Breast epithelium (tissue), 4 donors: ENCODE measurements at regions not wholly inside any gene's neighbourhood (a gene's known extent, or its start where the extent isn't known, plus 50 kb on each side); places are given as distances from the start of the nearest gene placed in this dataset.
"Not testable (repeated sequence)": the region's sequence is repeated elsewhere in the genome, so short reads cannot be mapped to it uniquely, and the experiment has no call there.

ENCODE experiments used
- DNase-seq, 2 donors: peaks; one replicate each; pipeline ENCODE4 v3.0.0-alpha.2; 2019; ENCODE audit warnings: low spot score in 2 of 2
- H3K27ac ChIP-seq, 2 donors: fragments of 200-600 bp; sonication (generic) in 1 of 2; one replicate each; pipeline ENCODE4 v1.5.1; 2016 to 2019; ENCODE audit warnings: mild to moderate bottlenecking in 1 of 2
- H3K27me3 ChIP-seq, 2 donors: fragments of 200-600 bp; sonication (generic) in 1 of 2; one replicate each; pipeline versions ENCODE4 v1.5.1 to v1.6.0; 2017 to 2019; ENCODE audit warnings: control low read depth in 1 of 2, mild to moderate bottlenecking in 1 of 2
- H3K36me3 ChIP-seq: fragments of 200-600 bp; one replicate; pipeline ENCODE4 v1.5.1; 2019
- H3K4me1 ChIP-seq, 2 donors: fragments of 200-600 bp; sonication (generic); one replicate each; pipeline ENCODE4 v1.5.1; 2016 to 2019; ENCODE audit warnings: control low read depth in 1 of 2
- H3K4me3 ChIP-seq, 3 donors: fragments of 200-600 bp; sonication (generic); 1 replicate in 2 of 3; 2 replicates in 1 of 3; pipeline ENCODE4 v1.5.1; 2016 to 2019; ENCODE audit warnings: mild to moderate bottlenecking in 3 of 3, moderate library complexity in 2 of 3
- H3K9me3 ChIP-seq, 2 donors: fragments of 200-600 bp; sonication (generic) in 1 of 2; one replicate each; pipeline ENCODE4 v1.5.1; 2016 to 2019; ENCODE audit warnings: control low read depth in 1 of 2
- CTCF ChIP-seq, 3 donors: fragments of 450-650 bp; IDR thresholded peaks; one replicate each; pipeline ENCODE4 v1.5.1; 2016 to 2017; ENCODE audit warnings: antibody characterized with exemption in 3 of 3, mild to moderate bottlenecking in 3 of 3, moderate library complexity in 3 of 3
- POLR2A ChIP-seq: fragments of 450-650 bp; IDR thresholded peaks from one replicate; pipeline ENCODE4 v1.6.1; 2016; ENCODE audit warnings: antibody characterized with exemption, mild to moderate bottlenecking, moderate library complexity
- POLR2AphosphoS5 ChIP-seq, 3 donors: sonication (generic); formaldehyde crosslinking; IDR thresholded peaks; one replicate each; pipeline ENCODE4 v1.6.1; 2017; ENCODE audit warnings: antibody characterized with exemption in 3 of 3
- intact Hi-C: fragments of 100-400 bp; cut with DNase I; formaldehyde crosslinking; loops from one replicate; pipeline ENCODE4 v1.15.1; 2023; ENCODE audit warnings: low total_unique reads

GRCh38 chr11:13567551-13567950 lies 71.8 kb upstream of the PTH start:
- intact Hi-C loops, result no loop called here
- H3K4me3 ChIP-seq, result no peak overlapping the region
- no peak for DNase-seq
- no peaks in the 10 kb centered on the region for H3K4me1 ChIP-seq
- no peaks in the 10 kb centered on the region for H3K27me3 ChIP-seq
- no peak for TF ChIP-seq POLR2A
- TF ChIP-seq CTCF (IDR thresholded peaks at IDR 0.05), result no peak
- TF ChIP-seq POLR2AphosphoS5 (IDR thresholded peaks at IDR 0.05), result no peak
- H3K27ac ChIP-seq, result no peak overlapping the region
- no peaks in the 10 kb centered on the region for H3K36me3 ChIP-seq
- H3K9me3 ChIP-seq, result no peaks in the 10 kb centered on the region

- intact Hi-C loops, result no loop called here
Measured at GRCh38 chr11:13561860-13562259, 66.1 kb upstream of the PTH start.

GRCh38 chr11:13560341-13560740 lies 64.5 kb upstream of the PTH start:
- DNase-seq, intact Hi-C loops, H3K27ac ChIP-seq, H3K4me1 ChIP-seq, H3K4me3 ChIP-seq, H3K36me3 ChIP-seq, H3K9me3 ChIP-seq, H3K27me3 ChIP-seq: not testable (repeated sequence)

More at GRCh38 chr11:13561860-13562259, 66.1 kb upstream of the PTH start:
- no peak for DNase-seq
- H3K9me3 ChIP-seq, result no peaks in the 10 kb centered on the region
- no peak for TF ChIP-seq POLR2AphosphoS5 (IDR thresholded peaks at IDR 0.05)
- no peak for TF ChIP-seq POLR2A
- no peak for TF ChIP-seq CTCF (IDR thresholded peaks at IDR 0.05)
- H3K36me3 ChIP-seq, result no peaks in the 10 kb centered on the region
- no peak overlapping the region for H3K27ac ChIP-seq
- H3K27me3 ChIP-seq, result no peaks in the 10 kb centered on the region
- no peaks in the 10 kb centered on the region for H3K4me1 ChIP-seq
- no peak overlapping the region for H3K4me3 ChIP-seq

- Histone ChIP-seq H3K27me3 (no peaks in the 10 kb centered on the region), H3K4me3 (no peak overlapping the region), H3K36me3 (no peaks in the 10 kb centered on the region), H3K4me1 (no peaks in the 10 kb centered on the region), H3K9me3 (no peaks in the 10 kb centered on the region), H3K27ac (no peak overlapping the region)
- intact Hi-C loops, result no loop called here
- DNase-seq, result no peak
- TF ChIP-seq POLR2A (no peak), POLR2AphosphoS5 (IDR thresholded peaks at IDR 0.05) (no peak), CTCF (IDR thresholded peaks at IDR 0.05) (no peak)
Measured at GRCh38 chr11:13552784-13553183, 57.0 kb upstream of the PTH start.

- intact Hi-C loops, result no loop called here
- no peaks in the 10 kb centered on the region for H3K36me3 ChIP-seq
Measured at GRCh38 chr11:13551834-13552233, 56.0 kb upstream of the PTH start.

More at GRCh38 chr11:13551834-13552233, 56.0 kb upstream of the PTH start:
- Histone ChIP-seq H3K27ac (no peak overlapping the region), H3K4me3 (no peak overlapping the region), H3K9me3 (peaks cover 0 to 7% of the 10 kb centered on the region in 2 donors), H3K4me1 (no peaks in the 10 kb centered on the region), H3K27me3 (no peaks in the 10 kb centered on the region)
- no peak for DNase-seq
- TF ChIP-seq CTCF (IDR thresholded peaks at IDR 0.05) (no peak), POLR2AphosphoS5 (IDR thresholded peaks at IDR 0.05) (no peak), POLR2A (no peak)
